ENCODE measurements at regions not wholly inside any gene's neighbourhood (a gene's known extent, or its start where the extent isn't known, plus 50 kb on each side); places are given as distances from the start of the nearest gene placed in this dataset.

DNA sequence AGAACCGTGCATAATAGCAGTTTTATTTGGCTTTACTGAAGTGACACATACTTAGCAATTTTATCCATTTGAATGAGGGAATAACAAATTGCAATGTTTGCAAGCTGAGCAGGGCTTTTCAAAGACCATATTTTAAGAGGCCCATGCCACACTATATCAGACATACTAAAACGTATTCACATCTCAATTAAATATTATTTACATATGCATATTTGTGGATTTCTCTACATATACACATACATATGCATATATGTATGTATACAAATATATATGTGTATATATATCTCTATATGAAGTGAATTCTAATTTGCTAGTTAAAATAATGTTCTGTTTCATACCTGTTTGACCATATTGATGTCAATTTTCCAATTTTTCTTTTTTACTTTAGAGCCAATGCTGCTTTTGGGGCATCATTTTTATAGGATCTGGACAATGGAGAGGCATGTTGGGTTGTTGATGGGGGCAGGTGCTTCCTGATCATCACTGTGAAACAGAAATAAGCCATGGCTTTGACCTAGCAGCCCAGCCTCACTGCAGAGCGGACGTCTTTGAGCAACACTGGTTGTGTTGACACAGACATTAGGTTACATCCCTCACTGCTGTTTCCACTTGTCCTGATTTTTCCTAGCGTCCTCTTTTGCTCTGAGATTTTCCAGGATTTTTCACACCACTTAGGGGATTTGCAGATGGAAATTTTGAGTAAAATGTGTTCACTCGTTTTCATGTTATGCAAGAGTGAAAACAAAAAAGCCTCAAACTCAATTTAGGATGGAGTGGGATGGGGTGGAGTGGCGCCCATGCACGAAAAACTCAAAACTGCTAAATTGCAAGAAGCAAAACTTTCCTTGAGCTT lies 56.9 kb downstream of the RDH14 start:
- TF ChIP-seq, protein P1, sequence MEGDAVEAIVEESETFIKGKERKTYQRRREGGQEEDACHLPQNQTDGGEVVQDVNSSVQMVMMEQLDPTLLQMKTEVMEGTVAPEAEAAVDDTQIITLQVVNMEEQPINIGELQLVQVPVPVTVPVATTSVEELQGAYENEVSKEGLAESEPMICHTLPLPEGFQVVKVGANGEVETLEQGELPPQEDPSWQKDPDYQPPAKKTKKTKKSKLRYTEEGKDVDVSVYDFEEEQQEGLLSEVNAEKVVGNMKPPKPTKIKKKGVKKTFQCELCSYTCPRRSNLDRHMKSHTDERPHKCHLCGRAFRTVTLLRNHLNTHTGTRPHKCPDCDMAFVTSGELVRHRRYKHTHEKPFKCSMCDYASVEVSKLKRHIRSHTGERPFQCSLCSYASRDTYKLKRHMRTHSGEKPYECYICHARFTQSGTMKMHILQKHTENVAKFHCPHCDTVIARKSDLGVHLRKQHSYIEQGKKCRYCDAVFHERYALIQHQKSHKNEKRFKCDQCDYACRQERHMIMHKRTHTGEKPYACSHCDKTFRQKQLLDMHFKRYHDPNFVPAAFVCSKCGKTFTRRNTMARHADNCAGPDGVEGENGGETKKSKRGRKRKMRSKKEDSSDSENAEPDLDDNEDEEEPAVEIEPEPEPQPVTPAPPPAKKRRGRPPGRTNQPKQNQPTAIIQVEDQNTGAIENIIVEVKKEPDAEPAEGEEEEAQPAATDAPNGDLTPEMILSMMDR (IDR thresholded peaks at IDR 0.05; ENCODE audit: low read length, missing control alignments): no peak
- no peak for DNase-seq (ENCODE audit: low read depth)
- H3K4me3 ChIP-seq (replicated peaks; ENCODE audit: low read depth, low read length): no peak overlapping the region

DNA sequence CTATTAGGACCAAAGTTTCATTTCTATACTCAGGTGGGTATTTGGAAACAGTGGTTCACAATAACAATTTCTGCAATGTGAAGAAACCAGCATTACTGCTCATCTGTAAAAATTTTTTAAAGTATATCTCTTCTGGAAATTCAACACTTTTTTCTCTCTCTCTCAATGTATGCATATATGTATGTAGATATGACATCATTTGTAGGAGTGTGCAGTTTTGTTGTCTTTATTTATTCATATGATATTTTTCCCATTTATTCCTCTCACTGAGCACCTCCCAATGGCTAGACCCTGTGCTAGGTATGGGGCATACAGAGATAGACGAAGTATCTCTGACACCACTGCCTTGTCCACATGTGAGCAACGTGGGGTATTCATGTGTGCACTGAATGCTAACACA lies 58.3 kb downstream of the RDH14 start:
- DNase-seq (ENCODE audit: low read depth): no peak
- TF ChIP-seq, protein P1 (IDR thresholded peaks at IDR 0.05; ENCODE audit: low read length, missing control alignments): no peak
- H3K4me3 ChIP-seq (replicated peaks; ENCODE audit: low read depth, low read length): no peak overlapping the region

DNA sequence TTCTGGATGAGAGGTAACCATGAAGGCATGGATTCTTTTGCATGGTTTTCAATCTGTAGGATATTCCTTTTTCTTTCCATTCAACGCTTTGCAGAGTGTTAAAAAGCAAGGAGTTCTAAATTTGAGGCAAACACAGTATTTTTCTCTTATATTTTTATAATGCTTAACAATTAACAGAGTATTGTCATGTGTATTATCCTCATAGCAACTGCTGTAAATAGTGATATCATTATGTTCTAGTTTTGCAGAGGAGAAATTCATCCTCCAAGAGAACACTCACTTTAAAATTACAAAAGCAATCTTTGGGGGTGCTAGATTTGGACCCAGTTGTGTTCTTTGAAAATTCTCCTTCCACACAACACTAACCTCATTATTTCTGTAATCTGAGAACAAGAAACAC lies 58.7 kb downstream of the RDH14 start:
- TF ChIP-seq, protein P1 (IDR thresholded peaks at IDR 0.05; ENCODE audit: low read length, missing control alignments): no peak
- no peak for DNase-seq (ENCODE audit: low read depth)
- no peak overlapping the region for H3K4me3 ChIP-seq (replicated peaks; ENCODE audit: low read depth, low read length)

DNA sequence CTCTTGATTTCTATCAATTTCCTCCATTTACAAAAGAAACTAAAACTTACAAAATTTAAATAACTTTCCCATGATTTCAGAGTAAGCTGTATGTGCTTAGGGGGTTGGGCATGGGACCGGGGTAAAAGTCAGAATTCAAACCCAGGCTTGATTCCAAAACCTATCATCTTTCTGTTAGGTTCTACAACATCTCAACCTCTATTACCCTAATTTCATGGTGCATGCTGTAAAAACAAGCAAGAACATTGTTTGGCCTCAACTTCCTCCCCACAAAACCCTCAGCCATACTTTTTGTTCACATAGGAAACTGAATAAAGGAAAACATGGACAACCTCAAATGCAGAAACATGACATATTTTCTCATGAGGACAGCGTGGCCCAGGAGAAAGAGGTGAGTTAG lies 59.3 kb downstream of the RDH14 start:
- H3K4me3 ChIP-seq (replicated peaks; ENCODE audit: low read depth, low read length): no peak overlapping the region
- no peak for DNase-seq (ENCODE audit: low read depth)

DNA sequence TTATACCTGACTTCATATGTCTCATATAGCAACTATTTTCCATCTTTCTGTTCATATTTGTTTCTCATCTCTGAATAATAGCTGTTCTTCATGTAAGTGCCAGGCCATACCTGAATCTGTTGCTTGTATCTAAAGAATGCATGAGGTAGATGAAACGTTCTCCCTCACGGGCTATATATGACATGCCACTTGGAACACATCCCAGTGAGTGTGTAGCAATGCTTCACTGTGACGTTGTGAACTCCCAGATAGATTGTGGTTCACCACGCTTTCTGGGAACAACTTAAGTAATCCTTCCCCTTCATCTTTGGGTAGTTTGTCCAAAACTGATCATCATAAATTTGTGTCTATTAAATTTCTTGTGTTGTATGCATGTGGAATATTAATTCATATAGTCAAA lies 60.1 kb downstream of the RDH14 start:
- TF ChIP-seq, protein P1 (IDR thresholded peaks at IDR 0.05; ENCODE audit: low read length, missing control alignments): no peak
- H3K4me3 ChIP-seq (replicated peaks; ENCODE audit: low read depth, low read length): no peak overlapping the region

More for the DNA sequence above, 59.3 kb downstream of the RDH14 start:
- TF ChIP-seq, protein P1 (IDR thresholded peaks at IDR 0.05; ENCODE audit: low read length, missing control alignments): no peak

DNA sequence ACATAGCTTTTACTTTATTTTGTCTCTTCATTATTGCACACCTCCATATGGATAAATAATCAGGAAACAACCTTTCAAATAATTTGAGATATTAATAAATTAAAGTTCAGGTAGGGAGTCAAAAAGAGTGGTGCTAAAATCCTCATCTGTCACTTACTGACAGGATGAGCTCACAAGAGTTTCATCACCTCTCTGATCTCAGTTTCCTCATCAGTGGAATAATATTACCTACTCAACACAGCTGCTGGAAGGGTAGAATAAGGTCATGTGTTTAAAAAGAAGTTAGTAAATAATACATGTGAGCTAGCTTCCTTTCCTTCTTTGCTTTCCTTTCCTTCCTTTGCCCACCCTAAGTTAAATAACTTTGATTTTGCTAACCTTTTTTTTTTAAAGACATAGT lies 61.9 kb downstream of the RDH14 start:
- TF ChIP-seq, protein P1 (IDR thresholded peaks at IDR 0.05; ENCODE audit: low read length, missing control alignments): no peak
- no peak overlapping the region for H3K4me3 ChIP-seq (replicated peaks; ENCODE audit: low read depth, low read length)
- no peak for DNase-seq (ENCODE audit: low read depth)

More for the DNA sequence above, 60.1 kb downstream of the RDH14 start:
- peak; percentile 94 for DNase-seq (ENCODE audit: low read depth)

DNA sequence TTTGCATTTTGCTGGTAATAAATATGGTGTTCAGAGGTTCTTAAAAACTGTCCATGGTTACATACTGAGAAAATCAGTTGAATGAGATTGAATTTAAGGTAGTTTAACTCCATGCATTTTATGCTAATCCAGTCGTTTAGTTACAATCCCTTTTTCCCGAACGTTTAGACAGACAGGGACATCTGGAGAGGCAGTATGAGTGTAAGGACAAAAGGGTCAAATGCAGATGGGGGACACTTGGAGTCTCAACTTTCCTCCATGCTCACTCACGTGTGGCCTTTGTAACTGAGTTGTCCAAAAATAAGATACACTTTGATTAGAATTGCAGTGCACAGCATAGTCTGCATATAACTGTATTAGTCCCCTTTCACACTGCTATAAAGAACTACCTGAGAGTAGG lies 63.9 kb downstream of the RDH14 start:
- no peak overlapping the region for H3K4me3 ChIP-seq (replicated peaks; ENCODE audit: low read depth, low read length)
- no peak for DNase-seq (ENCODE audit: low read depth)
- TF ChIP-seq, protein P1 (IDR thresholded peaks at IDR 0.05; ENCODE audit: low read length, missing control alignments): no peak

All from fibroblast of pulmonary artery (primary cell).